Liver (tissue), 8 donors: ENCODE measurements at regions not wholly inside any gene's neighbourhood (a gene's known extent, or its start where the extent isn't known, plus 50 kb on each side); places are given as distances from the start of the nearest gene placed in this dataset.

Source experiments
- DNase-seq: peaks from one replicate; pipeline ENCODE4 v3.0.0-alpha.2; 2017; ENCODE audit warnings: low spot score
- H3K27ac ChIP-seq, 2 donors: one replicate each; pipeline ENCODE4 v1.7.0; 2013; ENCODE audit warnings: inconsistent platforms in 2 of 2, low read length in 2 of 2, control low read depth in 1 of 2, low read depth in 1 of 2, mild to moderate bottlenecking in 1 of 2
- H3K27me3 ChIP-seq, 4 donors: one replicate each; pipeline versions ENCODE4 v1.6.1 to v1.7.0; 2013; ENCODE audit warnings: low read length in 3 of 4, inconsistent platforms in 1 of 4, mild to moderate bottlenecking in 1 of 4, moderate library complexity in 1 of 4; ENCODE audit not compliant: control insufficient read depth in 4 of 4, insufficient read depth in 4 of 4
- H3K36me3 ChIP-seq, 4 donors: one replicate each; pipeline versions ENCODE4 v1.6.1 to v1.7.0; 2013; ENCODE audit warnings: low read length in 3 of 4, mild to moderate bottlenecking in 3 of 4, low read depth in 1 of 4, moderate library complexity in 1 of 4; ENCODE audit not compliant: control insufficient read depth in 4 of 4, insufficient read depth in 3 of 4
- H3K4me1 ChIP-seq, 4 donors: one replicate each; pipeline versions ENCODE4 v1.6.1 to v1.7.0; 2013; ENCODE audit warnings: low read length in 3 of 4, mild to moderate bottlenecking in 3 of 4, moderate library complexity in 1 of 4; ENCODE audit not compliant: control insufficient read depth in 4 of 4, insufficient read depth in 4 of 4
- H3K4me3 ChIP-seq, 3 donors: one replicate each; pipeline versions ENCODE4 v1.6.1 to v1.7.0; 2013; ENCODE audit warnings: low read length in 3 of 3, control low read depth in 1 of 3, low read depth in 1 of 3, mild to moderate bottlenecking in 1 of 3
- H3K9ac ChIP-seq, 2 donors: one replicate each; pipeline ENCODE4 v1.7.0; 2013; ENCODE audit warnings: low read length in 2 of 2, mild to moderate bottlenecking in 2 of 2, moderate library complexity in 2 of 2, control low read depth in 1 of 2, low read depth in 1 of 2
- H3K9me3 ChIP-seq, 4 donors: one replicate each; pipeline versions ENCODE4 v1.6.1 to v1.7.0; 2013; ENCODE audit warnings: low read length in 3 of 4; ENCODE audit not compliant: control insufficient read depth in 4 of 4
- EGR1 ChIP-seq, 2 donors: IDR thresholded peaks; 2 replicates each; pipeline ENCODE4 v1.6.1; 2016 to 2018; ENCODE audit warnings: antibody characterized with exemption in 2 of 2, low read depth in 2 of 2
- FOXA1 ChIP-seq: IDR thresholded peaks from 2 replicates; pipeline ENCODE4 v1.6.1; 2016; ENCODE audit warnings: antibody characterized with exemption
- FOXA2 ChIP-seq: IDR thresholded peaks from 2 replicates; pipeline ENCODE4 v1.6.1; 2016; ENCODE audit warnings: antibody characterized with exemption
- GABPA ChIP-seq, 2 donors: IDR thresholded peaks in 1 of 2; conservative IDR thresholded peaks in 1 of 2; 2 replicates each; pipeline ENCODE4 v1.6.1; 2016; ENCODE audit warnings: antibody characterized with exemption in 2 of 2, mild to moderate bottlenecking in 1 of 2, moderate library complexity in 1 of 2
- HNF4A ChIP-seq, 2 donors: conservative IDR thresholded peaks; 2 replicates each; pipeline ENCODE4 v1.6.1; 2016; ENCODE audit warnings: antibody characterized with exemption in 2 of 2, mild to moderate bottlenecking in 2 of 2
- HNF4G ChIP-seq: IDR thresholded peaks from 2 replicates; pipeline ENCODE4 v1.6.1; 2016; ENCODE audit warnings: antibody characterized with exemption
- JUND ChIP-seq, 2 donors: IDR thresholded peaks; 2 replicates each; pipeline ENCODE4 v1.6.1; 2016; ENCODE audit warnings: antibody characterized with exemption in 2 of 2
- NR2F2 ChIP-seq: IDR thresholded peaks from 2 replicates; pipeline ENCODE4 v1.6.1; 2016; ENCODE audit warnings: antibody characterized with exemption
- RAD21 ChIP-seq, 2 donors: IDR thresholded peaks; 2 replicates each; pipeline ENCODE4 v1.6.1; 2016; ENCODE audit warnings: antibody characterized with exemption in 2 of 2, mild to moderate bottlenecking in 2 of 2
- RXRA ChIP-seq, 2 donors: IDR thresholded peaks; 2 replicates each; pipeline ENCODE4 v1.6.1; 2017 to 2018; ENCODE audit warnings: antibody characterized with exemption in 2 of 2, mild to moderate bottlenecking in 1 of 2
- SP1 ChIP-seq: IDR thresholded peaks from 2 replicates; pipeline ENCODE4 v1.6.1; 2018; ENCODE audit warnings: antibody characterized with exemption, mild to moderate bottlenecking
- TAF1 ChIP-seq: conservative IDR thresholded peaks from 2 replicates; pipeline ENCODE4 v1.6.1; 2016; ENCODE audit warnings: antibody characterized with exemption, mild to moderate bottlenecking
- YY1 ChIP-seq: IDR thresholded peaks from 2 replicates; pipeline ENCODE4 v1.6.1; 2016; ENCODE audit warnings: antibody characterized with exemption, mild to moderate bottlenecking
- WGBS: extraction: QIAGEN DNeasy Blood & Tissue Kit; methylation state at CpG from one replicate; pipeline ENCODE4 v1.1.7; 2013; 5-methylcytosine and 5-hydroxymethylcytosine counted together
- TF ChIP-seq, protein P1 (sequence below): fragments of 150-350 bp; IDR thresholded peaks from 2 replicates; pipeline ENCODE4 v1.5.1; 2017; ENCODE audit warnings: improper control_type of control experiment, low read depth, low read length; ENCODE audit not compliant: missing input control
- TF ChIP-seq, protein P2 (sequence below): IDR thresholded peaks from 2 replicates; pipeline ENCODE4 v1.6.1; 2016; ENCODE audit warnings: antibody characterized with exemption, mild to moderate bottlenecking
- TF ChIP-seq, protein P3 (sequence below): IDR thresholded peaks from 2 replicates; pipeline ENCODE4 v1.6.1; 2016; ENCODE audit warnings: antibody characterized with exemption
- TF ChIP-seq, protein P4 (sequence below): IDR thresholded peaks from 2 replicates; pipeline ENCODE4 v1.6.1; 2016; ENCODE audit warnings: antibody characterized with exemption
- TF ChIP-seq, protein P5 (sequence below): IDR thresholded peaks from 2 replicates; pipeline ENCODE4 v1.6.1; 2016; ENCODE audit warnings: antibody characterized with exemption
- donor health status: healthy.
- donor health status: healthy.
- donor health status: healthy.
- donor health status: healthy.
- donor health status: healthy.

DNA sequence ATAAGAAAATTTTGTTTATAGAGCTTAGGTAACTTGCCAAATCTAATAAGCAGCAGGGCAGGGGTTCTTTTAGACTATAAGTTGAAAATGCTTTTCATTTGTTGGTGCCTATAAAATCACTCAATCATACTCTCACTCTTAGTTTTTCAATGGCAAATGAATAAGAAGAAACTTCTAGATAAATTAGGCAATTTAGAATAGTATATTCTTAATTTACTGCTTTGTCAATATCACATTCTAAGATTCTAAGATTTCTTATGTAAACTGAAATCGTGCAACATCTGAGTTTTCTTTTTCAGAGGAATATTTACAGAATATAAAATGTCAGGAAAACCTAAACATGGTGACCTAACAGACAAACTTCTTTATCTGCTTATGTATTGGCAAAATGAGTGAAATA is 849.0 kb downstream of the DTWD2 start:
- 42% methylated on average over 1 of the region's 1 CpG for WGBS
- no peak for TF ChIP-seq RXRA (IDR thresholded peaks at IDR 0.05)
- no peak for TF ChIP-seq FOXA1
- TF ChIP-seq, protein P1, sequence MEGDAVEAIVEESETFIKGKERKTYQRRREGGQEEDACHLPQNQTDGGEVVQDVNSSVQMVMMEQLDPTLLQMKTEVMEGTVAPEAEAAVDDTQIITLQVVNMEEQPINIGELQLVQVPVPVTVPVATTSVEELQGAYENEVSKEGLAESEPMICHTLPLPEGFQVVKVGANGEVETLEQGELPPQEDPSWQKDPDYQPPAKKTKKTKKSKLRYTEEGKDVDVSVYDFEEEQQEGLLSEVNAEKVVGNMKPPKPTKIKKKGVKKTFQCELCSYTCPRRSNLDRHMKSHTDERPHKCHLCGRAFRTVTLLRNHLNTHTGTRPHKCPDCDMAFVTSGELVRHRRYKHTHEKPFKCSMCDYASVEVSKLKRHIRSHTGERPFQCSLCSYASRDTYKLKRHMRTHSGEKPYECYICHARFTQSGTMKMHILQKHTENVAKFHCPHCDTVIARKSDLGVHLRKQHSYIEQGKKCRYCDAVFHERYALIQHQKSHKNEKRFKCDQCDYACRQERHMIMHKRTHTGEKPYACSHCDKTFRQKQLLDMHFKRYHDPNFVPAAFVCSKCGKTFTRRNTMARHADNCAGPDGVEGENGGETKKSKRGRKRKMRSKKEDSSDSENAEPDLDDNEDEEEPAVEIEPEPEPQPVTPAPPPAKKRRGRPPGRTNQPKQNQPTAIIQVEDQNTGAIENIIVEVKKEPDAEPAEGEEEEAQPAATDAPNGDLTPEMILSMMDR, result no peak
- TF ChIP-seq, protein P2, sequence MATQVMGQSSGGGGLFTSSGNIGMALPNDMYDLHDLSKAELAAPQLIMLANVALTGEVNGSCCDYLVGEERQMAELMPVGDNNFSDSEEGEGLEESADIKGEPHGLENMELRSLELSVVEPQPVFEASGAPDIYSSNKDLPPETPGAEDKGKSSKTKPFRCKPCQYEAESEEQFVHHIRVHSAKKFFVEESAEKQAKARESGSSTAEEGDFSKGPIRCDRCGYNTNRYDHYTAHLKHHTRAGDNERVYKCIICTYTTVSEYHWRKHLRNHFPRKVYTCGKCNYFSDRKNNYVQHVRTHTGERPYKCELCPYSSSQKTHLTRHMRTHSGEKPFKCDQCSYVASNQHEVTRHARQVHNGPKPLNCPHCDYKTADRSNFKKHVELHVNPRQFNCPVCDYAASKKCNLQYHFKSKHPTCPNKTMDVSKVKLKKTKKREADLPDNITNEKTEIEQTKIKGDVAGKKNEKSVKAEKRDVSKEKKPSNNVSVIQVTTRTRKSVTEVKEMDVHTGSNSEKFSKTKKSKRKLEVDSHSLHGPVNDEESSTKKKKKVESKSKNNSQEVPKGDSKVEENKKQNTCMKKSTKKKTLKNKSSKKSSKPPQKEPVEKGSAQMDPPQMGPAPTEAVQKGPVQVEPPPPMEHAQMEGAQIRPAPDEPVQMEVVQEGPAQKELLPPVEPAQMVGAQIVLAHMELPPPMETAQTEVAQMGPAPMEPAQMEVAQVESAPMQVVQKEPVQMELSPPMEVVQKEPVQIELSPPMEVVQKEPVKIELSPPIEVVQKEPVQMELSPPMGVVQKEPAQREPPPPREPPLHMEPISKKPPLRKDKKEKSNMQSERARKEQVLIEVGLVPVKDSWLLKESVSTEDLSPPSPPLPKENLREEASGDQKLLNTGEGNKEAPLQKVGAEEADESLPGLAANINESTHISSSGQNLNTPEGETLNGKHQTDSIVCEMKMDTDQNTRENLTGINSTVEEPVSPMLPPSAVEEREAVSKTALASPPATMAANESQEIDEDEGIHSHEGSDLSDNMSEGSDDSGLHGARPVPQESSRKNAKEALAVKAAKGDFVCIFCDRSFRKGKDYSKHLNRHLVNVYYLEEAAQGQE, result no peak
- TF ChIP-seq FOXA2, result no peak
- no peak for TF ChIP-seq JUND (IDR thresholded peaks at IDR 0.05)
- no peak for TF ChIP-seq HNF4G
- TF ChIP-seq, protein P3, sequence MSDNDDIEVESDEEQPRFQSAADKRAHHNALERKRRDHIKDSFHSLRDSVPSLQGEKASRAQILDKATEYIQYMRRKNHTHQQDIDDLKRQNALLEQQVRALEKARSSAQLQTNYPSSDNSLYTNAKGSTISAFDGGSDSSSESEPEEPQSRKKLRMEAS, result no peak
- TF ChIP-seq GABPA (IDR thresholded peaks at IDR 0.05 in 1 of 2, conservative IDR thresholded peaks at IDR 0.05 in 1 of 2), result no peak
- TF ChIP-seq SP1, result no peak
- no peak for TF ChIP-seq YY1
- TF ChIP-seq, protein P4, sequence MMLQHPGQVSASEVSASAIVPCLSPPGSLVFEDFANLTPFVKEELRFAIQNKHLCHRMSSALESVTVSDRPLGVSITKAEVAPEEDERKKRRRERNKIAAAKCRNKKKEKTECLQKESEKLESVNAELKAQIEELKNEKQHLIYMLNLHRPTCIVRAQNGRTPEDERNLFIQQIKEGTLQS, result no peak
- no peak for TF ChIP-seq EGR1 (IDR thresholded peaks at IDR 0.05; ENCODE audit: low read depth in 2 of 2)
- no peak for TF ChIP-seq NR2F2
- TF ChIP-seq, protein P5, sequence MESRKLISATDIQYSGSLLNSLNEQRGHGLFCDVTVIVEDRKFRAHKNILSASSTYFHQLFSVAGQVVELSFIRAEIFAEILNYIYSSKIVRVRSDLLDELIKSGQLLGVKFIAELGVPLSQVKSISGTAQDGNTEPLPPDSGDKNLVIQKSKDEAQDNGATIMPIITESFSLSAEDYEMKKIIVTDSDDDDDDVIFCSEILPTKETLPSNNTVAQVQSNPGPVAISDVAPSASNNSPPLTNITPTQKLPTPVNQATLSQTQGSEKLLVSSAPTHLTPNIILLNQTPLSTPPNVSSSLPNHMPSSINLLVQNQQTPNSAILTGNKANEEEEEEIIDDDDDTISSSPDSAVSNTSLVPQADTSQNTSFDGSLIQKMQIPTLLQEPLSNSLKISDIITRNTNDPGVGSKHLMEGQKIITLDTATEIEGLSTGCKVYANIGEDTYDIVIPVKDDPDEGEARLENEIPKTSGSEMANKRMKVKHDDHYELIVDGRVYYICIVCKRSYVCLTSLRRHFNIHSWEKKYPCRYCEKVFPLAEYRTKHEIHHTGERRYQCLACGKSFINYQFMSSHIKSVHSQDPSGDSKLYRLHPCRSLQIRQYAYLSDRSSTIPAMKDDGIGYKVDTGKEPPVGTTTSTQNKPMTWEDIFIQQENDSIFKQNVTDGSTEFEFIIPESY, result no peak
- no peak for TF ChIP-seq HNF4A (conservative IDR thresholded peaks at IDR 0.05)
- TF ChIP-seq TAF1, result no peak
- TF ChIP-seq RAD21 (IDR thresholded peaks at IDR 0.05), result no peak
- H3K4me1 ChIP-seq, result no peaks in the 10 kb centered on the region
- no peak overlapping the region for H3K27ac ChIP-seq
- H3K4me3 ChIP-seq, result no peak overlapping the region
- no peaks in the 10 kb centered on the region for H3K9me3 ChIP-seq
- no peak for DNase-seq
- H3K27me3 ChIP-seq, result no peaks in the 10 kb centered on the region
- no peak overlapping the region for H3K9ac ChIP-seq
- no peaks in the 10 kb centered on the region for H3K36me3 ChIP-seq

DNA sequence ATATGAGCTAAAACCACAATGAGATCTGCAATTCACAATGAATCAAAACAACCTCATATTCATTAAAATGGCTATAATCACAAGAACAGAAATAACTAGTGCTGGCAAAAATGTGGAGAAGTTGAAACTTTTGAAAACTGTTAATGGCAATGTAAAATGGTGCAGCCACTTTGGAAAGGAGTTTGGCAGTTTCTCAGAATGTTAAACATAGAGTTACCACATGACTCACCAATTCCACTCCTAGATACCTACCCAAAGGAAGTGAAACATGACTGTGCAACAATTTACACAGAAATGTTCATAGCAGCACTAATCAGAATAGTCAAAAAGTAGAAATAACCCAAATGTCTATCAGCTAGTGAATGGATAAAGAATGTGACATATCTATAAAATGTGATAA is 862.2 kb downstream of the DTWD2 start:
- Histone ChIP-seq H3K9me3 (no peaks in the 10 kb centered on the region), H3K27ac (no peak overlapping the region), H3K36me3 (no peaks in the 10 kb centered on the region), H3K27me3 (no peaks in the 10 kb centered on the region), H3K9ac (no peak overlapping the region), H3K4me1 (no peaks in the 10 kb centered on the region), H3K4me3 (no peak overlapping the region)
- no peak for DNase-seq
- TF ChIP-seq HNF4G, result no peak
- no peak for TF ChIP-seq GABPA (IDR thresholded peaks at IDR 0.05 in 1 of 2, conservative IDR thresholded peaks at IDR 0.05 in 1 of 2)
- TF ChIP-seq, protein P4, result no peak
- TF ChIP-seq RXRA (IDR thresholded peaks at IDR 0.05), result no peak
- TF ChIP-seq, protein P3, result no peak
- TF ChIP-seq, protein P5, result no peak
- TF ChIP-seq SP1, result no peak
- no peak for TF ChIP-seq YY1
